HG02571 (cell line): ENCODE measurements at regions not wholly inside any gene's neighbourhood (a gene's known extent, or its start where the extent isn't known, plus 50 kb on each side); places are given as distances from the start of the nearest gene placed in this dataset.
"Not testable (repeated sequence)": the region's sequence is repeated elsewhere in the genome, so short reads cannot be mapped to it uniquely, and the experiment has no call there.

Source experiments
- ATAC-seq: cut with Tn5 transposase; IDR thresholded peaks from one replicate; pipeline ENCODE4 v1.9.1; 2021; ENCODE audit warnings: mild to moderate bottlenecking, moderate library complexity; ENCODE audit not compliant: unreplicated experiment

GRCh38 chr13:72657379-72657778 lies 70.0 kb downstream of the MZT1 start:
- ATAC-seq: no peak

GRCh38 chr13:72656357-72656756 lies 71.1 kb downstream of the MZT1 start:
- no peak for ATAC-seq

- ATAC-seq: no peak
These were observed 73.9 kb downstream of the MZT1 start for GRCh38 chr13:72653506-72653905.

GRCh38 chr13:72652681-72653080 lies 74.7 kb downstream of the MZT1 start:
- no peak for ATAC-seq

- ATAC-seq: no peak
These were observed 76.3 kb downstream of the MZT1 start for GRCh38 chr13:72651144-72651543.

DNA sequence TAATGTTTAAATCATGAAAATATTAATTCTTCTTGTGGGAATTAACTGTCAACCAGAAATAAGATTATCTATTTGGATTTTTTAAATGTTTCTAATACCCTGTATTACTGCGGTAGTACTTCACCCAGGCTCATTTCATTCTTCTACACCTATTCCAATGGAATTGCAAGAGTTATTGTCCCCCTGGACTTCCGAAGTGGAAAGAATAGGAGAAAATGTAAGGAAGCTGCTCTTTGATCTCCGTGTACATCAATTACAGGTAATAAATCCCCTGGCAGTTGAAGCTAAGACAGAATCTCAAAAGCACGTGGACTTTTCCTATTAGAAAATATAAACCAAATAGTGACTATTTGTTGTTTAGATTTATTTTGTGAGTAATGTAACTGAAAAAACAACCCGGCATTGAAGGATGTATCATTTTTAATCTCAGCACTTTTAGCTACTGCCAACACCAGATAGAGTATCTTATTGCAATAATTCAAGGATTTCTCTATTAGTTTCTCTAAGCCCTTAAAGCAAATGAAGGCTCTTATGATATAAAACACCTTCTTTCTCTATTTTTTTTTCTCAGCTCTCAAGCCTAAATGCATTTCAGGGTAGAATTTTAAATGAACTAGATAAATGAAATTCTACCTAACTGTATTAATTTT lies 77.3 kb downstream of the MZT1 start:
- ATAC-seq: no peak

GRCh38 chr13:72648513-72649065 lies 78.8 kb downstream of the MZT1 start:
- no peak for ATAC-seq

DNA sequence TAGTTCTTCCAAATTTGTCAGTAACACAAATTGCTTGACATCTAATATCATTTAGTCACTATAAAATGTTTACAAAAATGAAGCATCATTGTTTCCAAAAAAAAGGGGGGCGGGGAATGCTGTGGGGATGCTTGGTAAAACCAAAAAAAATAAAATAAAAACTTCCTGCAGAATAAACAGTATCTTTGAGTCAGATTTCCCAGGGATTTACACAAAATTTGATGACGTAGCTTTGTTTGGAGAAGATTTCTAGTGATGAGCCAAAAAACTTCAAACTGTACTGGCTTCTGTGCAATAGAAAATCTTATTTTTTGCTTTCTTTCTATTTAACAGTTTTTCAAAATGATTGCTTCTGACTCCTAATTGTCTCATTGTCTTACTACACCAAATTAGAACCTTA lies 80.0 kb downstream of the MZT1 start:
- ATAC-seq: no peak

GRCh38 chr13:72645521-72645920 lies 81.9 kb downstream of the MZT1 start:
- no peak for ATAC-seq

DNA sequence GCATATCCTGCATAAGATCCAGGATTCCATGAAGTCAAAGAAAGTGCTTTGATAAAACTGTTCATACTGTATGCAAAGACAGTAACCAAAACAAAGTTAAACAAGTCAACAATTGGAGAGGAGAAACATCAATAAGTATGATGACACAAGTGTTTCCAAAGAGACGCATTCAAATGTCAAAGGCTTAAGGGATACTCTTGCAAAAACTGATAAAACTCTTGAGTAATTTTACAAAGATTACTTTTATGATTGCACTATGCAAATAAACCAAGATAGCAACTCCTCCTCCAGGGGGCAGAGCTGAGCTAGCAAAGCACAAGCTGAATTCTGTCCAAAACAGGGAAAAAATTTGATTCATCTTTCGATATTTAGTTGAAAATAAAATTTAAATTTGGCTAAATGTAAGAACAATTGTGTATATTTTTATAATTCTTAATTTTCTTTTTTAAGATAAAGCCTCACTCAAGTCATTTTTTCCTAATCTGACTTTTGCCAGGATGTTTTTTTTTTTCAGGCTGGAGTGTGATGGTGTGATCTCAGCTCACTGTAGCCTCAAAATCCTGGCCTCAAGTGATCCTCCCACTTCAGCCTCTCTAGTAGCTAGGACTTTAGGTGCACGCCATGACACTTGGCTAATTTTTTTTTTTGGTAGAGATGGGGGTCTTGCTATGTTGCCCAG lies 84.0 kb downstream of the MZT1 start:
- ATAC-seq: no peak

DNA sequence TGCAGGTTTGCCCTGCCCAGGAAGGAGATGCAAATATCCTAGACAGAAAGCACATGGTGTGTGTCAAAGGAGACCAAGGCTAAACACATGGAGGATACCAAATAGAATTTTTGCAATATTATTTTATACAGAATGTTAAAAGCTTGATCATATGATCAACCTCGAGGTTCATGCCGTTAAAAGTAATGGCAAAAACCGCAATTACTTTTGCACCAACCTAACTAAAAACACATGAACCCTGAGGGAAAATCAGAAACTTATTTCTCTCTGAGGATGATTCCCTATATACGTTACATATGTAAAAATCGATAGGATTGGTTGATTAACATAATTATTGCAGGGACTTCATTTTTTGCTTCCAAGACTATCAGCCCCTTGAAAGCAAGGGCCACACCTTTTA lies 88.1 kb downstream of the MZT1 start:
- ATAC-seq: no peak

DNA sequence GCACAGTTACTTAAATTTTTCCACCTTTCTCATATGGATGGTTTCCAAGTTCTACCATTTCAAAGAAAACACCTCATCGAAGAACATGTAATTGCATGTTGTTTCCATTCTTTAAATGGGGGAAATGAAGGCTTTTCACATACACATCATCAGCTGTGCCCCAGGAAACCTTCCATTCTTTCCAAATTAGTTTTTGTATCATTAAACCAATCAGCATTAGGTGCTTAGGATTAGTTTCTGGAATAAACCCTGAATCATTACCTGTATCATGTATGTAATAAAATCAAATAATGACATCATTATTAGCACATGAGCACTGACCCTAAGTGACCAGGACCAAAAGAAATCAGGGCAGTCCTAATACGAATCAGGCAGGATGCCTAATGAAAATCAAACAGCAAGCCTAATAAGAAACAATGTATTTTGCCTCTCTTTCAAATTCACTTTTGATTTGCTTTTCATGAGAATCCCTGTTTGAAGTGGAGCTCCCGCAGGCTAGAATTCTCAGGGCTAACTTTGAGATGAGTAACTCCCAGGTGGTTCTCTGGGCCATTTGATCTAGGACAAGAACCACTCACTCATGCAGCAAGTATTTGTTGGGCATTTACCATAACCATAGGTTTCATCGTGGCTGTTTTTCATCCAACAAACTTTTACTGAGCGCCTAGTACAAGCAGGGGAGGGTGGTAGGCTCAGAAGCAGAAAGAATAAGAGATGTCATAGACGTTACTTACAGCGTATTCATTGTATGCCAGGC lies 89.2 kb downstream of the MZT1 start:
- ATAC-seq: no peak

- ATAC-seq: no peak
These were observed 89.9 kb downstream of the MZT1 start for GRCh38 chr13:72637561-72637960.

GRCh38 chr13:72634859-72635258 lies 92.6 kb downstream of the MZT1 start:
- ATAC-seq: no peak

- ATAC-seq: no peak
These were observed 104.9 kb downstream of the MZT1 start for GRCh38 chr13:72622546-72622945.

- ATAC-seq: no peak
These were observed 106.6 kb downstream of the MZT1 start for GRCh38 chr13:72620874-72621273.

DNA sequence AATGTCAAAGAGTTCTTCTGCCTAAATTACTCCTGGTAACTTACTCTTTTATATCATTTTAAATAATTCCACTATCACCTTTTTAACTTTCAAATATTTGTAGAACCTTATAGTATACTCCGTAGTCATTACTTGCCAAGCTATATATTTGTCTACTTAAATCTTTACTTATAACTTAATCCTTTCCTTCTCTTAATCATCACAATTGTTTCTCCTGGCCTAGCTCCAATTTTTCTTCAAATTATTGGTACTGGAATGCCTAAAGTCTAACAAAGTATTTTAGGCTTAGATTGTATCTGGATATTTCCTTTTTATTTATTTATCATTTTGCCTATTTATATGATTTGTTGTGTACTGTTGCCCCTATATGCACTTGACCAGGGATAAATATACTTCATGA lies 109.5 kb downstream of the MZT1 start:
- ATAC-seq: no peak

DNA sequence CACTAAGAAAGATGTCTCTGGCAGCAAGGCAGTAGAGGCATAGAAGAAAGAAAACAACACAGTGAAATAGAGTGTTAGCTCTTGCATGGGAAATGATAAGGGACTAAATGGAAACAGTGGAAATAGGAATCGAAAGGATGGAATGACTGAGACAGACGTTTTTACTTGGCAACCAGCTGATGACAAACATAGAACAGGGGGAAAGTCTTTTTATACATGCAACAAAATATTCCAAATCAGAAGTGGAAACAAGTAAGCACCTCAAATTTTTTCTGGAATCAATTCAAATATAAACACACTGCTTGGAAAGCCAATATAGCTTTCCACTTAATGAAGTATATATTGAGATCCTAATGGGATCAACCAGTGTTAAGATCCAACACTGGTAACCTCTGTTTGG lies 110.2 kb downstream of the MZT1 start:
- ATAC-seq: no peak

DNA sequence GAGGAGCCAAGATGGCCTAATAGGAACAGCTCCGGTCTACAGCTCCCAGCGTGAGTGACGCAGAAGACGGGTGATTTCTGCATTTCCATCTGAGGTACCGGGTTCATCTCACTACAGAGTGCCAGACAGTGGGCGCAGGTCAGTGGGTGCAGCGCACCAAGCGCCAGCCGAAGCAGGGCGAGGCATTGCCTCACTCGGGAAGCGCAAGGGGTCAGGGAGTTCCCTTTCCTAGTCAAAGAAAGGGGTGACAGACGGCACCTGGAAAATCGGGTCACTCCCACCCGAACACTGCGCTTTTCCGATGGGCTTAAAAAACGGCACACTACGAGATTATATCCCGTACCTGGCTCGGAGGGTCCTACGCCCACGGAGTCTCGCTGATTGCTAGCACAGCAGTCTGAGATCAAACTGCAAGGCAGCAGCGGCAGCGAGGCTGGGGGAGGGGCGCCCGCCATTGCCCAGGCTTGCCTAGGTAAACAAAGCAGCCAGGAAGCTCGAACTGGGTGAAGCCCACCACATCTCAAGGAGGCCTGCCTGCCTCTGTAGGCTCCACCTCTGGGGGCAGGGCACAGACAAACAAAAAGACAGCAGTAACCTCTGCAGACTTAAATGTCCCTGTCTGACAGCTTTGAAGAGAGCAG lies 117.1 kb downstream of the MZT1 start:
- ATAC-seq: not testable (repeated sequence)

DNA sequence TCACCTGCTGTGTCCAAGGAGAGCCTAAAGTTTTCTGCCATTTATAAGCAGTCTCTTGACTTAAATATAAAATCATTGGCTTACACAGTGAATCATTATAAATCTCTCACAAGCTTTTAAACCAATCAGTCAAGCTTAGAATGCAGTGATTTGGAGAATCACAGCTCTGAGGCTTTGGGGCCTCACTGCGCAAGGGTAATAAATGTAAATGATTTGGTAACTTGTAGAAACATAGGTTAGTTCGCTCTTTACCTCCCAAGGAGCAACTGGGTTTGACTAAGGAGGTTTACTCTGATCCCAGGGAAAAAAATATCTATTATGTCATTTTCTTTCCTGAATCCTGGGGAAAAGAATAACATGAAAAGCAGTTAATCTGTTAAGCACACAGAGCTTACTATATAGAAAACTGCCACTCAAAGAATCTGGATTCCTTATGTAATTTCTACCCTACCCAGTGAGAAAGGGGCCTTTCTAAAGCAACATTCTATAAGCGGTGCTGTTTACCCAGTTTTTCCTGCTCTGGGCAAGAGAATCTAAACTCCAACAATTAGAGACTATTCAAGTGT lies 128.2 kb downstream of the MZT1 start:
- no peak for ATAC-seq
